ENCODE measurements at regions not wholly inside any gene's neighbourhood (a gene's known extent, or its start where the extent isn't known, plus 50 kb on each side); places are given as distances from the start of the nearest gene placed in this dataset.

DNA sequence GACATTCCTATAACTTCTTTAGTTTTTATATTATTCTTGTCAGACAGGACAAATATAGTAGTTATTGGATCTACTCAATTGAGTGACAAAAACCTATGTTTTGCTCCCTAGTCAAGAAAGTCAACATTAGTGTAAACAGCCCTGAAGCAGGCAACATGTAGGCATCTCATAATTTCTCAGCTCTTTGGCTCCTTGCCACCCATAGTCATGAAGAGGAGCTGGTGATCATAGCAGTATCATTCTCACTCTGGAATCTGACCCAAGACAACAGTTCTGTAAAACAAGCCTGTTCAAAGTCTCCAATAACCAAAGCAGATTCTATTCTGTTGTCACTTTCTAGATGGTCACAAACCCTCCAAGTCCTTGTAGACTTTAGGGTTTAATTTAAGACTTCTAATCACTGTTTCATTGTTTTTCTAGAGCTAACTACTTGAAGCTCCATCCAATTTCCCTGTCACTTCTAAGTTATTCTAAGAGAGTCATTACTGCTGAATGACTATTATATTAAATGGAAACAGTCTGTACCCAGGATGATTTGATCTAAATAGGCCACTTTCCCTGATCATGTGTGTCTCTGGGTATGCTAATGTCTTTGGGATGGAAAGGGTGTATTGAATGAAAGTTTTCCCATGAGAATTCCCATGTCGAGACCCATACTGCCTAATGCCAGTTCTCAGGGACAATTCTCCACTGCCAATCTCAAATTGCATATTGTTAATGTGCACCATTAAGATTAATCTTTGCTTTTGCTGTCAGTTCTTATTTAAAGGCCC, 533.3 kb downstream of the ACTL7B start:
- DNase-seq: no peak

DNA sequence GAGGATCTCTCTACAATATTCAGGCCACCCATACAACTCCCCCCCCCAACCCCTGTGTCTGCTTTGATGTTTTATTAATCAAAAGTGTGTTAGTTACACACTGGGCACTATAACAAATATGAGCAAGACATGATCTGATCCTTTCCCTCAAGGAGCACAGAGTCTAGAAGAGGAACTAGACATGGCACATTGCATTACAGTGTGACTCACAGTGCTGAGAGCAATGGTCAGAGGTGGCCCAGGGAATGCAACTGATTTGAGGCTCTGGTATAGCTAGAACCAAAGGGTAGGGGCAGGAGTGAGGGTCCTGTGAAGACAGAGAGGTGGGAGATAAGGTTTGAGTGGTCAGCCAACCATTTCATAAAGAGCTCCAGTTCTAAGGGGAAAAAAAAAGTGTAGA, 539.2 kb downstream of the ACTL7B start:
- no peak for DNase-seq

DNA sequence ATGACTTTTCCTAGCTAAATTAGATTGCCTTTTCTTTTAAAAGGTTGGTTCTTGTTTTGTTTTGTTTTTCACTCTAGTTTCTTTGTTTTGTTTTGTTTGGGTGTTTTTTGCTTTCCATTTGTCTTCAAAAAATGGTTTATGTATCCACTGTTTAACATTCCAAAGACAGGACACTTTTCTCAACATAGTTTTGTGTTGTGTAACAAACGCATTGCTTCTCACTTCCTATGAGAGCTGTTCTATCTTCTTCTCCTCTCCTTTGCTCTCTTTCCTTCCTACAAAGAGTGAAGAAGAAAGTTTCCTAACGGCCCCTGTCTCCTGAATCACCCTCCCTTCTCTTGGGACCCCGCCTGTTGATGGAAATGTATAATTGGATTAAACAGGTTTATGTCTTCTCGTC, 539.7 kb downstream of the ACTL7B start:
- no peak for DNase-seq

GRCh38 chr9:108311745-108312144, 544.0 kb downstream of the ACTL7B start:
- DNase-seq: no peak

GRCh38 chr9:108310202-108310601, 545.6 kb downstream of the ACTL7B start:
- no peak for DNase-seq

- no peak for DNase-seq
Observed at GRCh38 chr9:108300306-108301287, 555.2 kb downstream of the ACTL7B start.

GRCh38 chr9:108297073-108297472, 558.7 kb downstream of the ACTL7B start:
- no peak for DNase-seq

GRCh38 chr9:108296056-108296455, 559.7 kb downstream of the ACTL7B start:
- no peak for DNase-seq

DNA sequence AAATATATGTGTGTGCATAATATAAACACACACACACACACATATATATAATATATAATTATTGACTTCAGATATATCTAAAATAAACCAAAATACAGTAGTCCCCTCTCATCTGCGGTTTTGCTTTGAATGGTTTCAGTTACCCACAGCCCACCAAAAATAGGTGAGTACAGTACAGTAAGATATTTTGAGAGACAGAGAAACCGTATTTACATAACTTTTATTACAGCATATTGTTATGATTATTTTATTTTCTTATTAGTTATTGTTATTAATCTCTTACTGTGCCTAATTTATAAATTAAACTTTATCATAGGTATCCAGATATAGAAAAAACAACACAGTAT, 564.2 kb downstream of the ACTL7B start:
- DNase-seq: no peak

- no peak for DNase-seq
Observed at GRCh38 chr9:108290839-108291585, 564.8 kb downstream of the ACTL7B start.

DNA sequence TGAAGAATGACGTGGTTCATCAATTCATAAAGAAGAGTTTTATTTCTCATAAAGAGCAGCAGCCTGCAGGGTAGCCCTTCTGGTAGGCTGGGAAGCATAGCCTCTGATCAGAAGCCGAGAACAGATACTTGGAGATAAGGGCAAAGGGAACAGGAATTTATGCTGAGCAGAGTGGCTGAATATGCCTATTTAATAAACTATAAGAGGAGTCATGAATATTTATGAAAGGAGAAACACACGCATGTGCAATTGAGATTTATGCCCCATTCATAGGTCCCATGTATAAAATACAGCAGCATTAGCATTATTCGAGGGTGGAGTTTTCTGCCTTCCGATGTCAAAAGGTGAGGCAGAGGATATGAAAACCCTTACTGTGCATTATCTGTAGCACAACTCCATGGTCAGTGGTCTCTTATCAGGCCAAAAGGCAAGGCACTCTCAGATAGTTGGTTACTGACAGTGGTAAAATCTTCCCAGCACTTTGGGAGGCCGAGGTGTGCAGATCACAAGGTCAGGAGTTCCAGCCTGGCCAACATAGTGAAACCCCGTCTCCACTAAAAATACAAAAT, 569.1 kb downstream of the ACTL7B start:
- no peak for DNase-seq

DNA sequence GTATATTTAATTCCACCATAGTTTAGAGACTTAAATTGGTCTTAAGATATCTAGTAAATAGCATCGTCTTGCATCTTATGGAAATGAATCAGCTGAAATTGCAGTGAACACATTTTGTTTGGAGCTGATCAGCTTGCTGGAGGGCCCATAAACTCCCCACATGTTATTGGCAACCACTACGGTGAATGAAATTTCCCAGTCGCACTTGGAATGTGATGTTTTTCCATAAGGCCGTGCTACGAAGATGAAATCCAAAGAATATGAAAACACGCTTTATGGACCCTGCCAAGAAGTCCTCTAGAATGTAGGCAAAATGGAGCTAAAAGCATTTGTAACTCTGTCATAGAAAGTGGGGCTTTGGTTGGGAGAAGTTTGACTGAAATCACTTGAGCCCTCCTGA, 572.1 kb downstream of the ACTL7B start:
- no peak for DNase-seq

DNA sequence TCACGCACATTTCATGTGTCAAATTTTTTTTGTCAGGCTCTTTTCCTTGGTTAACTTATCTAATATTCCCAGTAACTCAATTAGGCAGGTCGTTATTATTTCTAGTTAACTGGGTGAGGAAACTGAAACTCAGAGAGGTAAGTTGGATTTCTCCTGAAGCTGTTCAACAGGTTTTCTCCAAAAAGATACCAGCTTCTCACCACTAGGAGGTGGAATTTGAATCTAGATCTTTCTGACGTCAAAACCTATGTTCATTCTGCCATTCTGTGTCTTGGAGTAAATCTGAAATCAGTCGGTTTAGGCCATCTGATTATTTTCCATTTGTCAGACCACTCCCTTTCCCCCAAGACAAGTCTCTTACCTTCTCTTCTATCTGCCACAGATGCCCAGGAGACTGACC, 572.9 kb downstream of the ACTL7B start:
- no peak for DNase-seq

DNA sequence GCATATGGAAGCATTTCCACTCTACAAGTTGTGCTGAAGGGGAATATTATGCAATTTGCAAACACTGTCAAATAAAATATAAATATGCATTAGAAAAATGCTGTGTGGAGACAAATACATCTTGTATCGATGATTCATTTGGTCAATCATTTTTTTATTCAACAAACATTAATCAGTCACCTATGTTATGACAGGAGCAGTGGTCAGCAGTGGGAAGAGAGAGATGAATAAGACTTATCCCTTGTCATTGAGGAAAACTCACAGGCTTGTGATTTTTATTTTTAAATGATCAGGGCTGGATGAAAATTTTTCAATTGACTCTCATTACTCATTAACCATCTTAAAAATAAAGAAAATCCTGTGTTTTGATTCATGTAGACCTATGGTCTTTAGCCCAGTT, 574.1 kb downstream of the ACTL7B start:
- DNase-seq: no peak

DNA sequence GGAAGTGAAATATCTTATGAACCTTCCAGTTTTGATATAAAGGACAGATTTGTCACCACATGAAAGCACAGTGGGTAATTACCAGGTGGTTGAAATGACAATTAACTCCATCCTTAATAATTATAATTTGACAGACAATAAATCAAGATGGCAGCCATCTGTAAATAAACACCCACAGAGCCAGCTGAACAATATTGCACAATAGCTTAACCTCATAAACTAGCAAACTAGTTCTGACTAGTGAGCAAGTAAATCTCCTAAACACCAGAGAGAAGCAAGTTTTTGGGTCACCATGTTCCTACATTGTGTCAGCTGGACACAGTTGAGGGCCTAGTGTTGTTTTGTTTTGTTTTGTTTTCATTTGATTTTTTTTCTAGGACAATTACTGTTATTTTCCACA, 577.4 kb downstream of the ACTL7B start:
- no peak for DNase-seq

DNA sequence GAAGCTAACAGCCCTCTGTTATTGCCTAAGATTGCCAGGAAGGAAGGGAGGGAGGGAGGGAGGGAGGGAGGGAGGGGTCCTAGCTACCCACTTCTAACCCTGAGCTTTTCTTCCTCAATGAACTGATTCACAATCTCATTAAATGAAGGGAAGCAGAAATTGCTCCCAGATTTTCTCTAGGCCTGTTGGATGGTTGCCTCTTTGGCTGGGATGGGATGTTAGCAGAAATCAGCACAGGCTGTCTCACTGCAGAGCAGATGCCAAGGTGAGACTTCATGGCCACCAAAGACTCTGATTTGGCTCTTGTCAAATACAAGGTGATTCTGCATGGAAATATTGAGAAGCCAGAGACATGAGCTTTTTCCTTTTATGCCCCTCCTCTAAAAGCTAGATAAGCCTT, 578.6 kb downstream of the ACTL7B start:
- DNase-seq: no peak

DNA sequence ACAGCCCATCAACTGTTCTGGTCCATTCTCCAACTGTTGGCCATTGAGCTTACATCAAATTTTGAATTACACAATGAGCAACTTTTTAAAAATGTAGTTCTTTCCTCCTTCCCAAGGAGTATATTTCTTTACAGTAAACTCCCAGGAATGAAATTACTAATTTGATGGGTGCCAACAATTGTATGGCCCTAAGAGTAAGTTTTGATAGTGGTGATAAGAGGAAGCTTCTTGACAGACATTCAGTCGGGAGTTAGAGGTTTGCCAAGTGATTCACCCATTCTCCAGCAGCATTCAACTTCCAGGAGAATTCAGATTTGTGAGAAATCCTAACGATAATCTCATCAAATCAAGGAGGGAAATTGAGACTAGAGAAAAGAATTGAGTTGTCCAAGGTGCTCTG, 579.9 kb downstream of the ACTL7B start:
- DNase-seq: no peak

DNA sequence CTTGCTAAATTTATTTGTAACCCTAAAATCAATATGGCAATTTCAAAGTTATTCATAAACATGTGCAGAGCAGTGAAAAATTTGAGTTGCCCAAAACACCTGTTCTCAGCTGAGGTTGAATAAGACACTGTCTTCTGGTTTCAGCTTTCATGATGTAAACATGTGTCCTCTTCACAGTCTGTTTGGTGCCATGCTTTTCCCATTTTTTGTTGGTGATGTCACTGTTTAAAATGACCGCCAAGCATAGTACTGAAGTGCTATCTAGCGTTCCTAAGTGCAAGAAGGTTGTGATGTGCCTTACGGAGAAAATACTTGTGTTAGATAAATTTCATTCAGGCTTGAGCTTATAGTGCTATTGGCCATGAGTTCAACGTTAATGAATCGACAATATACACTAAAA, 580.8 kb downstream of the ACTL7B start:
- DNase-seq: no peak

DNA sequence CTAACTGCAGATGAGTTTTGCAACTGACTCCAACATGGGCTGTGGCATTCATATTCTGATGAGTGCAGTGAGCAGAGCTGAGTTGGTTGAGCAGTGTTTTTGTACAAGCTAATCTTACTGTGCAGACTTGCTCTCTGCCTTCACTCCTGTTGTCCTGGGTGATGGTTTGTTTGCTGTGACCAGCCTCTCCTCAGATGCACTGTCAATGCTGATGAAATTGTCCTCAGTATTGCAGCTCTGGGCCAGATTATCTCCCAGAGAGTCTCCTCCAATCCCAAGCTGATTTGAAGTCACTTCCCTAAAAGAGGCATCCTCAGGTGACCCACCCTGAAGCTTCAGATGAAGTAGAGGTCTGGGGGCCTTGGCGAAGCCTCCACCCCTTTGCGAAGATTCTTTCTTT, 581.8 kb downstream of the ACTL7B start:
- DNase-seq: no peak

- DNase-seq: no peak
Observed at GRCh38 chr9:108272349-108272899, 583.4 kb downstream of the ACTL7B start.

DNA sequence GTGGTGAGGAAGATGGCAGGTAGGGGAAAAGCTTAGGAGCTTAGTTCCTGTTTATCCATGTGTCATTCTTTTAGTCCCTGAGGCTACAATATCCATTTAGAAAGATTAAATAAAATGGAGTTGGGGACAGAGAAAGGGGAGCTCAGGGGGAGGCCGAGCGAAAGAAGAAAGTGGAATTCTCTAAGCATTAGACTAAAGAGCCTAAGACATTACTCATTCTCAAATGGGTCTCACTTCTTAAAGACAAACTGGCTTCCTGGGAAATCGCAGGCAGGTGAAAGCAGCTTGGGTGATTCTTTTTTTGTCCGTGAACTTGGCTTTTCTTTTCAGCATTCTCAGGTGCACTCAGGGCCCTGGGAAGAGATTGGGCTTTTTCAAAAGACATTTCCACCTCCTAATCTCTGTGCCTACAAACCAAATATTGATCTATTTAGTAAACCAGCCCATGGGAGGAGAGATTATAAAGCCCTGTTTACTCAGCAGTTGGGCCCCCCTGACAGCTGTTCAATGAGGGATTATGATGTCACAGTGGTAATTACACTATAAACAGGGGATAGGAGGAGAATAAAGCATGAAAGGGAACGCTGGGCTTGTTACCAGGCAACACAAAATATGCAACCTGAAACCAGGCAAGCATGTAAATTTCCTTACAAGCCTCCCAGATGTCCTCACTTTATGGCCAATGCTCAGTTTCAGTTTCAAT, 584.0 kb downstream of the ACTL7B start:
- DNase-seq: no peak

DNA sequence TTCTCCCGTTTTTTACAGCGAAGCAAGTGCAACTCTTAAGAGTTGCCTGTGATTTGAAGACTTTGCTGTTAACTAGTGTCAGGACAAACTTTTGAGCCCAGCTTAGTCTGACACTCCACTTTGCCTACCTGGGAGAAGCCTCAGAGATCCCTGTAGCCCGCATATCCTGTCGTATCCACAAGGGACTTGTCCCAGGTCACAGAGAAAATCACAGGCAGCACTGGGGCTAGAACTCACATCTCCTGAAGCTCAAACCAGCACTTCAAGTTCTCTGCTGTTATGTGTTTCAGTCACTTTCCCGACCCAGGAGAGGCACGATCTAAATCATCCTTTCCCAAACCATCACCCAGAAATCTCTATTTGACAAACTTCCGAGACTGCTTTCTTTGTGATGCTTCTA, 584.5 kb downstream of the ACTL7B start:
- DNase-seq: no peak

All from stimulated activated CD4-positive, alpha-beta T cell treated with anti-CD3 and anti-CD28 coated beads, Interleukin-2, amount 100 ng/mL, for 24 hours (primary cell).